Adrenal gland (tissue), 9 donors: ENCODE measurements at regions not wholly inside any gene's neighbourhood (a gene's known extent, or its start where the extent isn't known, plus 50 kb on each side); places are given as distances from the start of the nearest gene placed in this dataset.

Experiments used
- DNase-seq, 7 donors: peaks; one replicate each; pipeline ENCODE4 v3.0.0-alpha.2; 2019 to 2020
- H3K27ac ChIP-seq, 5 donors: fragments of 200-600 bp; sonication (generic) in 4 of 5; 1 replicate in 3 of 5; 2 replicates in 2 of 5; pipeline versions ENCODE4 v1.5.1 to v1.8.0; 2016 to 2020; ENCODE audit warnings: mild to moderate bottlenecking in 1 of 5
- H3K27me3 ChIP-seq: fragments of 200-600 bp; 2 replicates; pipeline ENCODE4 v1.8.0; 2021
- H3K36me3 ChIP-seq, 2 donors: fragments of 200-600 bp; replicated peaks in 1 of 2; 1 replicate in 1 of 2; 2 replicates in 1 of 2; pipeline versions ENCODE4 v1.5.1 to v1.8.0; 2018 to 2022
- H3K4me1 ChIP-seq, 2 donors: fragments of 200-600 bp; replicated peaks in 1 of 2; 1 replicate in 1 of 2; 2 replicates in 1 of 2; pipeline versions ENCODE4 v1.5.1 to v1.8.0; 2018 to 2021
- H3K4me3 ChIP-seq, 4 donors: fragments of 200-600 bp; sonication (generic) in 3 of 4; one replicate each; pipeline ENCODE4 v1.5.1; 2016 to 2018
- H3K9me3 ChIP-seq, 3 donors: fragments of 200-600 bp; sonication (generic) in 1 of 3; replicated peaks in 1 of 3; 1 replicate in 2 of 3; 2 replicates in 1 of 3; pipeline versions ENCODE4 v1.5.1 to v1.8.0; 2016 to 2021
- CTCF ChIP-seq, 6 experiments: fragments of 450-650 bp in 4 of 6; fragments of 200-600 bp in 2 of 6; sonication (generic) in 1 of 6; IDR thresholded peaks; 1 replicate in 5 of 6; 2 replicates in 1 of 6; pipeline versions ENCODE4 v1.5.1 to v1.8.0; 2016 to 2021; ENCODE audit warnings: antibody characterized with exemption in 6 of 6, mild to moderate bottlenecking in 2 of 6, moderate library complexity in 1 of 6
- POLR2A ChIP-seq, 2 donors: fragments of 450-650 bp; IDR thresholded peaks; one replicate each; pipeline ENCODE4 v1.6.1; 2017; ENCODE audit warnings: antibody characterized with exemption in 2 of 2, mild to moderate bottlenecking in 2 of 2, moderate library complexity in 1 of 2
- WGBS, 4 donors: extraction: QIAGEN DNeasy Blood & Tissue Kit in 2 of 4; methylation state at CpG; one replicate each; pipeline versions ENCODE4 v1.1.5 to v1.1.7; 2013 to 2017; 5-methylcytosine and 5-hydroxymethylcytosine counted together
- intact Hi-C, 2 donors: fragments of 100-400 bp; cut with DNase I; formaldehyde crosslinking; loops; one replicate each; pipeline versions ENCODE4 v1.14.1 to v1.15.0; 2022 to 2023
- donor health status: healthy with polysubstance abuse.
- donor health status: Bipolar disorder and iron deficiency.
- donor health status: DM: yes; HTN: yes; CAD: no.
- donor health status: DM: no; HTN: no; CAD: no.
- donor health status: DM: no; HTN: no; CAD: no.

GRCh38 chr6:90356012-90356421 lies 59.4 kb upstream of the BACH2 start:
- Histone ChIP-seq H3K27me3 (no peaks in the 10 kb centered on the region), H3K4me3 (no peak overlapping the region), H3K4me1 (no peaks in the 10 kb centered on the region), H3K9me3 (no peaks in the 10 kb centered on the region), H3K36me3 (no peaks in the 10 kb centered on the region), H3K27ac (no peak overlapping the region)
- no peak for DNase-seq
- TF ChIP-seq CTCF (IDR thresholded peaks at IDR 0.05): no peak
- TF ChIP-seq POLR2A (IDR thresholded peaks at IDR 0.05): no peak
- intact Hi-C loops: no loop called here
- 64 to 76% (median 72%) methylated on average over 10 to 12 of the region's 12 CpGs for WGBS, 4 donors

GRCh38 chr6:90354961-90355360 lies 58.3 kb upstream of the BACH2 start:
- H3K9me3 ChIP-seq: no peaks in the 10 kb centered on the region
- H3K4me1 ChIP-seq: no peaks in the 10 kb centered on the region
- no peak overlapping the region for H3K27ac ChIP-seq
- no peak for DNase-seq
- no peaks in the 10 kb centered on the region for H3K27me3 ChIP-seq
- intact Hi-C loops: no loop called here
- H3K36me3 ChIP-seq: no peaks in the 10 kb centered on the region
- no peak overlapping the region for H3K4me3 ChIP-seq
- TF ChIP-seq CTCF (IDR thresholded peaks at IDR 0.05): no peak
- TF ChIP-seq POLR2A (IDR thresholded peaks at IDR 0.05): no peak

- Histone ChIP-seq H3K4me1 (no peaks in the 10 kb centered on the region), H3K9me3 (no peaks in the 10 kb centered on the region), H3K4me3 (no peak overlapping the region), H3K27me3 (no peaks in the 10 kb centered on the region), H3K27ac (no peak overlapping the region), H3K36me3 (no peaks in the 10 kb centered on the region)
- DNase-seq: no peak
- intact Hi-C loops: no loop called here
- TF ChIP-seq POLR2A (IDR thresholded peaks at IDR 0.05) (no peak), CTCF (IDR thresholded peaks at IDR 0.05) (no peak)
- WGBS, 4 donors: 34 to 52% (median 39%) methylated on average over 4 of the region's 4 CpGs
Measured at GRCh38 chr6:90351696-90352095, 55.1 kb upstream of the BACH2 start.

- Histone ChIP-seq H3K4me3 (no peak overlapping the region), H3K4me1 (no peaks in the 10 kb centered on the region), H3K27me3 (no peaks in the 10 kb centered on the region), H3K36me3 (no peaks in the 10 kb centered on the region), H3K9me3 (no peaks in the 10 kb centered on the region), H3K27ac (no peak overlapping the region)
- WGBS, 4 donors: 46 to 58% (median 53%) methylated on average over 8 of the region's 8 CpGs
- intact Hi-C loops: no loop called here
- DNase-seq: no peak
- TF ChIP-seq POLR2A (IDR thresholded peaks at IDR 0.05): no peak
- TF ChIP-seq CTCF (IDR thresholded peaks at IDR 0.05): no peak
Measured at GRCh38 chr6:90350689-90351554, 54.3 kb upstream of the BACH2 start.
